22Rv1 (cell line): ENCODE measurements at regions not wholly inside any gene's neighbourhood (a gene's known extent, or its start where the extent isn't known, plus 50 kb on each side); places are given as distances from the start of the nearest gene placed in this dataset.

ENCODE experiments used
- ZFX ChIP-seq: fragments of 450-650 bp; IDR thresholded peaks from 2 replicates; pipeline ENCODE4 v1.6.1; 2017; ENCODE audit warnings: antibody characterized with exemption, borderline replicate concordance
- TF ChIP-seq, protein P1 (sequence below): fragments of 450-650 bp; IDR thresholded peaks from 2 replicates; pipeline ENCODE4 v1.5.1; 2017; ENCODE audit warnings: mild to moderate bottlenecking

DNA sequence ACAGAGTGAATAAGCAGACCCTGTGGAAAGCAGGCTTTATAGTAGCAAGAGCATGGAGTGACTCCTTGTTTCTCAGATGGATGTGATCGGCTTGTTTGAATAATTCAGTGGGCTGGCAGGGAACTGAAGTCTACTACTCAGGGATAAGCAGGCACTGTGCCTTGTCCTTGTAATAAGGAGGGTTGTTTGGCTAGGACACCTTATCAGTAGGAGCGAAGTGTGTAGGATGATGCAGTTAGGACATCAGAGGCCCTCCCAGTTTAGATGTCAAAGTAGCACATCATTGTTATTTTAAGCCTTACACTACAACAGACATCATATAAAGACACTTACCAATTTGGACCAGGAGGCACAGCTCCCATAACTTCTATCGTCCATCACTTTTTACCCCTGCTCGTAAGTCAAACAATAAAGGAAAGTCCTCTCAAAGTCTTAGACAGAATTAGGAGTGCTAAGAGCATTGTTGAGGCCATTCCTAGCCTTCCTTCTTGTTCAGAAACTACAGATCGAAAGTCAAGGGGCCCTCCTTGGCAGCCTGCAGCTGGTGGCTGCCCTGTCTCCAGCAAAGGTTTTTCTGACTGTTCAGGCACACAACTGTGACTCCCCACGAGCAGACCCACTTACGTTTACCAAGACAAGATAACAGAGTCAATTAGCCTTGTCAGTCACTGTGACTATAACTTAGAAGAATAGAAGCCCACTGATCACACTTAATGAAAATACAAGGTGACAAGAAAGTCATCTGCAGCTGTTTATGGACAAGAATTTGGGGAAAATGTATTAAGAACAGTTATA lies 218.6 kb downstream of the SNX18 start:
- TF ChIP-seq, protein P1, sequence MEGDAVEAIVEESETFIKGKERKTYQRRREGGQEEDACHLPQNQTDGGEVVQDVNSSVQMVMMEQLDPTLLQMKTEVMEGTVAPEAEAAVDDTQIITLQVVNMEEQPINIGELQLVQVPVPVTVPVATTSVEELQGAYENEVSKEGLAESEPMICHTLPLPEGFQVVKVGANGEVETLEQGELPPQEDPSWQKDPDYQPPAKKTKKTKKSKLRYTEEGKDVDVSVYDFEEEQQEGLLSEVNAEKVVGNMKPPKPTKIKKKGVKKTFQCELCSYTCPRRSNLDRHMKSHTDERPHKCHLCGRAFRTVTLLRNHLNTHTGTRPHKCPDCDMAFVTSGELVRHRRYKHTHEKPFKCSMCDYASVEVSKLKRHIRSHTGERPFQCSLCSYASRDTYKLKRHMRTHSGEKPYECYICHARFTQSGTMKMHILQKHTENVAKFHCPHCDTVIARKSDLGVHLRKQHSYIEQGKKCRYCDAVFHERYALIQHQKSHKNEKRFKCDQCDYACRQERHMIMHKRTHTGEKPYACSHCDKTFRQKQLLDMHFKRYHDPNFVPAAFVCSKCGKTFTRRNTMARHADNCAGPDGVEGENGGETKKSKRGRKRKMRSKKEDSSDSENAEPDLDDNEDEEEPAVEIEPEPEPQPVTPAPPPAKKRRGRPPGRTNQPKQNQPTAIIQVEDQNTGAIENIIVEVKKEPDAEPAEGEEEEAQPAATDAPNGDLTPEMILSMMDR: no peak
- no peak for TF ChIP-seq ZFX
